HEK293T (cell line): ENCODE measurements at regions not wholly inside any gene's neighbourhood (a gene's known extent, or its start where the extent isn't known, plus 50 kb on each side); places are given as distances from the start of the nearest gene placed in this dataset.
A peak's percentile ranks its signal among the peaks of the same experiment; 100 is the strongest.

Experiments
- CTCF ChIA-PET: fragments of 350-600 bp; formaldehyde crosslinking; extraction: SDS; loops from one replicate; lab custom pipeline; 2021; ENCODE audit warnings: antibody characterized with exemption, inconsistent platforms; lab: Yijun Ruan, JAX
- POLR2A ChIA-PET: fragments of 350-600 bp; formaldehyde crosslinking; extraction: SDS; loops from one replicate; lab custom pipeline; 2020; ENCODE audit warnings: antibody characterized with exemption, inconsistent platforms; lab: Yijun Ruan, JAX
- DNase-seq: peaks from one replicate; pipeline ENCODE4 v3.0.0; 2012; ENCODE audit warnings: mixed read lengths; ENCODE audit errors: extremely low spot score
- ARNT ChIP-seq: fragments of 450-650 bp; IDR thresholded peaks from 2 replicates; pipeline ENCODE4 v1.6.1; 2017; ENCODE audit warnings: mild to moderate bottlenecking
- BHLHE40 ChIP-seq: fragments of 450-650 bp; IDR thresholded peaks from 2 replicates; pipeline ENCODE4 v1.6.1; 2016; ENCODE audit warnings: mild to moderate bottlenecking, moderate library complexity, borderline replicate concordance
- CTBP1 ChIP-seq: fragments of 450-650 bp; IDR thresholded peaks from 2 replicates; pipeline ENCODE4 v1.6.1; 2016; ENCODE audit warnings: borderline replicate concordance
- ELF4 ChIP-seq: fragments of 450-650 bp; IDR thresholded peaks from 2 replicates; pipeline ENCODE4 v1.6.1; 2017; ENCODE audit warnings: antibody characterized with exemption
- FOXA1 ChIP-seq: fragments of 450-650 bp; IDR thresholded peaks from 2 replicates; pipeline ENCODE4 v1.6.1; 2016; ENCODE audit warnings: mild to moderate bottlenecking
- FOXK2 ChIP-seq: fragments of 450-650 bp; IDR thresholded peaks from 2 replicates; pipeline ENCODE4 v1.6.1; 2016; ENCODE audit warnings: mild to moderate bottlenecking
- FOXM1 ChIP-seq: fragments of 450-650 bp; IDR thresholded peaks from 2 replicates; pipeline ENCODE4 v1.6.1; 2017; ENCODE audit warnings: mild to moderate bottlenecking, borderline replicate concordance
- HDGF ChIP-seq: fragments of 450-650 bp; IDR thresholded peaks from 2 replicates; pipeline ENCODE4 v1.6.1; 2017; ENCODE audit warnings: antibody characterized with exemption, borderline replicate concordance
- L3MBTL2 ChIP-seq: fragments of 450-650 bp; conservative IDR thresholded peaks from 2 replicates; pipeline ENCODE4 v1.6.1; 2016; ENCODE audit warnings: mild to moderate bottlenecking
- LEF1 ChIP-seq: fragments of 450-650 bp; IDR thresholded peaks from 2 replicates; pipeline ENCODE4 v1.6.1; 2017; ENCODE audit warnings: mild to moderate bottlenecking, borderline replicate concordance
- NFRKB ChIP-seq: fragments of 450-650 bp; IDR thresholded peaks from 2 replicates; pipeline ENCODE4 v1.6.1; 2016; ENCODE audit warnings: mild to moderate bottlenecking, moderate library complexity
- PKNOX1 ChIP-seq: fragments of 450-650 bp; IDR thresholded peaks from 2 replicates; pipeline ENCODE4 v1.6.1; 2016
- SP1 ChIP-seq: fragments of 450-650 bp; IDR thresholded peaks from 2 replicates; pipeline ENCODE4 v1.6.1; 2017
- SUZ12 ChIP-seq: fragments of 450-650 bp; IDR thresholded peaks from 2 replicates; pipeline ENCODE4 v1.6.1; 2016; ENCODE audit warnings: mild to moderate bottlenecking
- TARDBP ChIP-seq: fragments of 450-650 bp; IDR thresholded peaks from 2 replicates; pipeline ENCODE4 v1.6.1; 2016
- ZNF384 ChIP-seq: fragments of 450-650 bp; IDR thresholded peaks from 2 replicates; pipeline ENCODE4 v1.6.1; 2016

DNA sequence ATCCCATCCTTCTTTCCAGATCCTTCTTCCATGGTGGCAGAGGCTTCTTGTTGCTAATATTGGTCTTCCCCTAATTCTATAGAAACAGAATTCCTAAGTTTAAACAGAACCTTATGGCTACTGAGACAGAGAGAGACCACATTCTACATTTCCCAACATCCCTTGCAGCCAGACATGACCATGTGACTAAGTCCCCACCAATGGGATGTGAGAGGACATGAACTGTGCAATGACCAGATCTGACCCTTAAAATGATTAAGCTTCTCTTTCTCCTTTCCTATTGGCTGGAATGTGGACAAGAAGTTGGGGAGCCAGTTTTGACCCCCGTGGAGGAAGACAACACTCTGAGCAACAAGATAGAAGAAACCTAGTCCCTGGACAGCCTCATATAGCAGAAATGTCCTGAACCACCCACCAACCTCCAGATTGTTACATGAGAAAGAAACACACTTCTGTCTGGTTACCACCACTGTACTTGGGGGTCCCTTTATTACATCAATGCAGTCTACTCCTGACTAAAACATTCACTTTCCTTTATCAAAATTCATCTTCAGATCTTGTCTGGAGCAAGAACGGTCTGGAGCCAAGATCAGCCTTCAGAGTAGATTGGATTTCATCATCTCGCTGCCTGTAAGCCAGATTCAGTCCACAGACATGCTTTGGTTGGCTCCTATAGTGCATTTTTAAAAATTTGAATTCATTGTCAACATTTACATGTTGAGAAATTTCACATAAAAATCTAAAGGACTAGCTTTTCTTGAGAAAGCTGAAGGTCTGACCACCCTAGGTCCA is 183.9 kb downstream of the SHQ1 start:
- TF ChIP-seq CTBP1: no peak
- TF ChIP-seq L3MBTL2: no peak
- TF ChIP-seq SUZ12: no peak
- no peak for TF ChIP-seq ZNF384
- TF ChIP-seq NFRKB: no peak
- no peak for TF ChIP-seq FOXM1
- TF ChIP-seq ELF4: no peak
- no peak for TF ChIP-seq SP1
- TF ChIP-seq PKNOX1: no peak
- ChIA-PET CTCF (interaction anchor here (2.9 kb wide), 1 partner anchor 8 kb away, joined by 10 read pairs; no protein-coding TSS in a partner anchor), POLR2A (no interaction called here)
- DNase-seq: no peak

GRCh38 chr3:72663429-72663828 is 184.8 kb downstream of the SHQ1 start:
- no peak for DNase-seq
- TF ChIP-seq BHLHE40 (no peak), HDGF (no peak)
- ChIA-PET CTCF (interaction anchor here (0.6 kb wide), 1 partner anchor 225 kb away, joined by 3 read pairs; no protein-coding TSS in a partner anchor), POLR2A (no interaction called here)

- CTCF ChIA-PET: no interaction called here
- TF ChIP-seq FOXA1: no peak
- TF ChIP-seq SP1: no peak
- no peak for TF ChIP-seq ZNF384
- no peak for TF ChIP-seq ELF4
- no peak for TF ChIP-seq NFRKB
- no peak for TF ChIP-seq HDGF
- no peak for TF ChIP-seq L3MBTL2
- TF ChIP-seq FOXM1: no peak
- no peak for TF ChIP-seq CTBP1
- no peak for TF ChIP-seq BHLHE40
- no peak for TF ChIP-seq FOXK2
- TF ChIP-seq ARNT: no peak
- TF ChIP-seq LEF1: no peak
- no peak for TF ChIP-seq SUZ12
- TF ChIP-seq TARDBP: no peak
- no peak for TF ChIP-seq PKNOX1
- POLR2A ChIA-PET: no interaction called here
- DNase-seq: no peak
Observed at GRCh38 chr3:72661115-72661457, 187.2 kb downstream of the SHQ1 start.

GRCh38 chr3:72660270-72661114 is 187.8 kb downstream of the SHQ1 start:
- no peak for DNase-seq
- ChIA-PET POLR2A (no interaction called here), CTCF (no interaction called here)
- TF ChIP-seq L3MBTL2: no peak
- no peak for TF ChIP-seq CTBP1
- no peak for TF ChIP-seq NFRKB
- no peak for TF ChIP-seq SP1
- no peak for TF ChIP-seq FOXK2
- no peak for TF ChIP-seq ARNT
- no peak for TF ChIP-seq LEF1
- no peak for TF ChIP-seq ZNF384
- TF ChIP-seq SUZ12: no peak
- TF ChIP-seq BHLHE40: no peak
- TF ChIP-seq PKNOX1: no peak
- no peak for TF ChIP-seq TARDBP
- TF ChIP-seq FOXM1: no peak
- no peak for TF ChIP-seq HDGF

DNA sequence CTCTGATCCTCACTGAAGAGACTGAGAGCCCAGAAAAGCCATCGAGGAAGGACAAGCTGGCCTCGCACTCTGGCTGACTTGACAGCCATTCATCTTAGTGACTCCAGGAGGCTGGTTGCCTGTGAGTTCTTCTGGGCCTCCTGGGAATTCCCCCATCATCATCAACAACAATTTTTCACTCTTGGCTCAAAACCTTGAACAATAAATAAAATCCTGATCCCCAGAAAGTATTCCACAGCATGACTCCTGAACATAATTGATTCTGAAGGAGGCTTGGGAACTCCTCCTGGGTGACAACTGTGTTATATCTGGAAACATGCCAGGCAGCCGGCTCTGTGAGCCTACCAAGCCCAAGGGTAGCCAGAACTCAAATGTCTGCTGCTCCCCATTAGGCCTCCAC is 188.6 kb downstream of the SHQ1 start:
- no peak for DNase-seq
- CTCF ChIA-PET: no interaction called here

More for the DNA sequence above, 188.6 kb downstream of the SHQ1 start:
- POLR2A ChIA-PET: no interaction called here
- TF ChIP-seq PKNOX1: peak; percentile 78
- no peak for TF ChIP-seq ELF4
- TF ChIP-seq FOXM1: no peak
- TF ChIP-seq SUZ12: no peak
